Prostate gland (tissue), 2 donors: ENCODE measurements at regions not wholly inside any gene's neighbourhood (a gene's known extent, or its start where the extent isn't known, plus 50 kb on each side); places are given as distances from the start of the nearest gene placed in this dataset.
"Not testable (repeated sequence)": the region's sequence is repeated elsewhere in the genome, so short reads cannot be mapped to it uniquely, and the experiment has no call there.

Experiments used
- DNase-seq: peaks from one replicate; pipeline ENCODE4 v3.0.0-alpha.2; 2019; ENCODE audit warnings: low spot score
- H3K27ac ChIP-seq, 2 donors: fragments of 200-600 bp; sonication (generic); 2 replicates each; pipeline ENCODE4 v1.5.1; 2017 to 2019
- H3K27me3 ChIP-seq: fragments of 200-600 bp; sonication (generic); replicated peaks from 2 replicates; pipeline ENCODE4 v1.5.1; 2019; ENCODE audit not compliant: insufficient read depth
- H3K36me3 ChIP-seq, 2 donors: fragments of 200-600 bp; sonication (generic); 1 replicate in 1 of 2; 2 replicates in 1 of 2; pipeline versions ENCODE4 v1.5.1 to v1.8.1; 2017 to 2019
- H3K4me1 ChIP-seq: fragments of 200-600 bp; sonication (generic); replicated peaks from 2 replicates; pipeline ENCODE4 v1.5.1; 2019
- H3K4me3 ChIP-seq, 2 donors: fragments of 200-600 bp; sonication (generic); 2 replicates each; pipeline ENCODE4 v1.5.1; 2017 to 2019
- H3K9me3 ChIP-seq: fragments of 200-600 bp; sonication (generic); 2 replicates; pipeline ENCODE4 v1.5.1; 2017
- CTCF ChIP-seq, 4 experiments: fragments of 200-600 bp in 2 of 4; fragments of 450-650 bp in 2 of 4; sonication (generic) in 2 of 4; IDR thresholded peaks; 1 replicate in 3 of 4; 2 replicates in 1 of 4; pipeline ENCODE4 v1.5.1; 2016 to 2019; ENCODE audit warnings: antibody characterized with exemption in 4 of 4, mild to moderate bottlenecking in 2 of 4, moderate library complexity in 2 of 4
- POLR2A ChIP-seq: fragments of 450-650 bp; IDR thresholded peaks from one replicate; pipeline ENCODE4 v1.6.1; 2016; ENCODE audit warnings: antibody characterized with exemption, mild to moderate bottlenecking
- POLR2AphosphoS5 ChIP-seq: sonication (generic); formaldehyde crosslinking; IDR thresholded peaks from one replicate; pipeline ENCODE4 v1.6.1; 2017; ENCODE audit warnings: antibody characterized with exemption
- WGBS: methylation state at CpG from one replicate; pipeline ENCODE4 v1.1.5; 2018; 5-methylcytosine and 5-hydroxymethylcytosine counted together
- intact Hi-C: fragments of 100-400 bp; cut with DNase I; formaldehyde crosslinking; loops from one replicate; pipeline ENCODE4 v1.14.2; 2022

- 72% methylated on average over 4 of the region's 4 CpGs for WGBS
- DNase-seq, result no peak
- Histone ChIP-seq H3K9me3 (no peaks in the 10 kb centered on the region), H3K36me3 (no peaks in the 10 kb centered on the region), H3K27ac (no peak overlapping the region), H3K27me3 (no peaks in the 10 kb centered on the region), H3K4me1 (no peaks in the 10 kb centered on the region), H3K4me3 (no peak overlapping the region)
- intact Hi-C loops, result no loop called here
- TF ChIP-seq CTCF (IDR thresholded peaks at IDR 0.05) (no peak), POLR2A (no peak), POLR2AphosphoS5 (no peak)
Observed at GRCh38 chr3:125675791-125676190, 80.5 kb upstream of the OSBPL11 start.

- WGBS, result 83% methylated on average over 4 of the region's 4 CpGs
- H3K4me3 ChIP-seq, result no peak overlapping the region
- H3K9me3 ChIP-seq, result no peaks in the 10 kb centered on the region
- intact Hi-C loops, result no loop called here
- no peaks in the 10 kb centered on the region for H3K36me3 ChIP-seq
- H3K27me3 ChIP-seq, result no peaks in the 10 kb centered on the region
- H3K27ac ChIP-seq, result no peak overlapping the region
- H3K4me1 ChIP-seq, result no peaks in the 10 kb centered on the region
- no peak for TF ChIP-seq POLR2AphosphoS5
- TF ChIP-seq CTCF (IDR thresholded peaks at IDR 0.05), result no peak
- no peak for TF ChIP-seq POLR2A
- no peak for DNase-seq
Observed at GRCh38 chr3:125679258-125679657, 84.0 kb upstream of the OSBPL11 start.

- H3K27me3 ChIP-seq, result no peaks in the 10 kb centered on the region
- no peaks in the 10 kb centered on the region for H3K36me3 ChIP-seq
- H3K4me3 ChIP-seq, result no peak overlapping the region
- 98% methylated on average over 11 of the region's 11 CpGs for WGBS
- no peak for DNase-seq
- no peak overlapping the region for H3K27ac ChIP-seq
- H3K9me3 ChIP-seq, result no peaks in the 10 kb centered on the region
- intact Hi-C loops, result no loop called here
- no peak for TF ChIP-seq POLR2A
- TF ChIP-seq CTCF (IDR thresholded peaks at IDR 0.05), result no peak
- TF ChIP-seq POLR2AphosphoS5, result no peak
- H3K4me1 ChIP-seq, result no peaks in the 10 kb centered on the region
Observed at GRCh38 chr3:125681146-125681545, 85.8 kb upstream of the OSBPL11 start.

GRCh38 chr3:125681906-125682305, 86.6 kb upstream of the OSBPL11 start:
- intact Hi-C loops, H3K9me3 ChIP-seq, H3K27ac ChIP-seq, H3K36me3 ChIP-seq, DNase-seq, H3K4me1 ChIP-seq, H3K27me3 ChIP-seq, H3K4me3 ChIP-seq: not testable (repeated sequence)
- 85% methylated on average over 5 of the region's 5 CpGs for WGBS

GRCh38 chr3:125682610-125683009, 87.3 kb upstream of the OSBPL11 start:
- H3K4me3 ChIP-seq, intact Hi-C loops, H3K27me3 ChIP-seq, H3K36me3 ChIP-seq, H3K4me1 ChIP-seq, H3K9me3 ChIP-seq: not testable (repeated sequence)
- peak; percentile 11 for DNase-seq
- peak overlapping the region; percentile 31 to 45 for H3K27ac ChIP-seq
- WGBS, result 67% methylated on average over 4 of the region's 4 CpGs

- WGBS, result 24% methylated on average over 9 of the region's 9 CpGs
- H3K4me1 ChIP-seq, result no peaks in the 10 kb centered on the region
- TF ChIP-seq POLR2A, result no peak
- TF ChIP-seq POLR2AphosphoS5, result no peak
- no peak for TF ChIP-seq CTCF (IDR thresholded peaks at IDR 0.05)
- intact Hi-C loops, result no loop called here
- peak; percentile 43 for DNase-seq
- H3K36me3 ChIP-seq, result no peaks in the 10 kb centered on the region
- no peaks in the 10 kb centered on the region for H3K9me3 ChIP-seq
- peak overlapping the region; percentile 31 to 45 for H3K27ac ChIP-seq
- no peaks in the 10 kb centered on the region for H3K27me3 ChIP-seq
- H3K4me3 ChIP-seq, result no peak overlapping the region
Observed at GRCh38 chr3:125683067-125683829, 88.0 kb upstream of the OSBPL11 start.
